ENCODE measurements at regions not wholly inside any gene's neighbourhood (a gene's known extent, or its start where the extent isn't known, plus 50 kb on each side); places are given as distances from the start of the nearest gene placed in this dataset.

DNA sequence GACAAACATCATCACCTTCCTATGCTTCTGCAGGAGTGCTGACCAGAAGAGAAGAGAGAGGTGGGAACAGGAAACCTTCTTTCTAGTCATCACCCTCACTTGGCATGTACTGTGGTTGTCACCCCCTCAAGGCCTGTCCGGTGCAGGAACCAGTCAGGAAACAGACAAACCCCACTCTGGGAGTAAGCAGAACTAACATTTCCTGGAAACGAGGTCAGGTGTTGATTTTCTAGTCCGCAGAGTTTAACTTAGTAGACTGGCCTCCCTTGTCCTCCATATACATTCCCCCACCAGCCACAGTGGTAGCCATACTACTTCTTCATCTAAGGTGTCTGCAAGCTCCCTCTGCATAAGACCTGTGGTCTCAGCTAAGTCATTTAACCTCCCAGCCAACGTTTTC, 80.7 kb upstream of the NCAM1 start:
- DNase-seq, result no peak

DNA sequence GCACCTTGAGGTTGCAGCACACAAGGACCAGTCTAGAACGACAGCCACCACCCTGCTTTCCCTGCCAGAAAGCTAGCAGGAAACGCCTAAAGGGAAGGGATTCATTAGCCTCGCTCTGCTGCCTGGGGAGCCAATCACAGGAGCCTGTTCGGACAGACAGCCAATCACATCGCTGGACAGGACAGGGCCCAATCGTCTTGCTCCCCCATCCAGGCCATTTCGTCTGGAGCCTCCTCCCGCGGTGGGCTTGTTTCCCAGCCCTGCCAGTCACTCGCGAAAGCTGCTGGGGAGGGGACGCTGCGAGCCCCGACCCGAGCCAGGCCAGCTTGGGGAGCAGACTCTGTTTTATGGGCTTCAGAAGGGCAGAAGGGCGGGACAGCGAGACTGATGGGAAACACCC, 79.8 kb upstream of the NCAM1 start:
- DNase-seq, result no peak

DNA sequence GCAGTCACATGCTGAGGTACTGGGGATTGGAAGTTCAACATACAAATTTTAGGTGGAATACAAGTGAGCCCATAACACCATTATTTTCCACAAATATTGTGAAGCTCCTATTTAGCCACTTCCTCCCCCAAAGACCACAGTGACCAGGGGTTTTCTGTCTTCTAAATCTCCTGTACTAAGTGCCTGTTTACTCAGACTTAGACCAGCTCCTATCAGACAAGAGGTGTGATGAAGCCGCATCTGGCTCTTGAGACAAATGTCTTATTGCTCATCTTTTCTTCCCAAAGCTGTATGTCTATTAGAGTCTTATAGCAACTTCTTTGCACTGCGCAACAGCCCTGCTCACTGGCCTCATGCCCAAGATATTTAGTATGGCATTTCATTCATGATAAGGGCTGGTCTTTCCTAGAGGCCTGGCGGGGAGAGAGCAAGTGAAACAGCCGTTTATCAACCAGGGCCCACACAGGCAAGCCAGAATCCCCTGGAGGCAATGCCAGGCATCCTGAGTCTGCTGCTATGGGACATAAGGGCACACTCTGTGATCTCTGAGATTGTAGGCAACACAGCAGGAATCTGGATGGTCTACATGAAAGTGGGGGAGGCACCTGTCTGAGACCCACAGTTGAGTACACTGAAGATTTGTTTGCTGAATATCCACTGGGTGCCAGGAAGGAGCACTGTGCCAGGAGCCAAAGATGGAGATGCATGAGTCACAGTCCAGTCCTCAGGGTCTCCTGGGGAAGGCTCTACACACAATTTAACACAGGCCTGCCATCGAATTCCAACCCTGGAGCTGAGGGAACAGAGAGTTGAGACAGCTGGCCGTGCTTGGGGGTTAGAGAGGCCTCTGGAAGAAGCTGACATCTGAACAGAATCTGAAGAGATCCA, 78.5 kb upstream of the NCAM1 start:
- no peak for DNase-seq

DNA sequence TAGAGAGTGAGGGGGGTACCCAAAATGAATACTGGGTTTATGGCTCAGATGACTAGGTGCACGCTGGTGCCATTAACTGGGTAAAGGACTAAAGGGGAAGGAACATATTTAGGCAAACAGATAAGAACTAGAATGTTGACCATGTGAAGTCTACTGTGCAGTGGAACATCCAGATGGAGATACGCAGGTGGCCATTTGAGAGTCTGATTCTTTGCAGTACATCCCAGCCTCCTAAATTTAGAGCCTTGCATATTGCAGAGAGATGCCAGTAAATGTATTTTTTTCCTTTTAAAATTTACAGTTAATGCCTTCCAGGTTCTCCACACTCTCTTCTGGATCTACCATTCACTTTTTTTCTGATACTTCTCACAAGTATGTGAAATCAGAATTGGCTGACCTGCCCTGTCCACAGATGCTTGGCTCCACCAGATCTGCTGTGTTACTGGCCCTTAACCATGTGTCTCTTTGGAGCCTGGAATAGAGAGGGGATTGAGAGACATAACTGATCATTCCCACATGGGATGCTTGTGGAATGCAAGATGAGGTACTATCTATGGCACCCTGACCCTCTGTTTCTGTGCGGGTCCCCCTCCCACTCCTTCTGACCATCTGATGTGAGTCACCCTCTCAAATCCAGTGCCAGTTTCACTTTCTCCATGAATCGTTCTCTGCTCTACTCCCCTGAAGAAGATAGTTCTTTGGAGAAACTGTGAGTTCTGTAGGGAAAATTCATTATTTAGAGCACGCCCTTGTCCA, 77.0 kb upstream of the NCAM1 start:
- DNase-seq, result no peak

DNA sequence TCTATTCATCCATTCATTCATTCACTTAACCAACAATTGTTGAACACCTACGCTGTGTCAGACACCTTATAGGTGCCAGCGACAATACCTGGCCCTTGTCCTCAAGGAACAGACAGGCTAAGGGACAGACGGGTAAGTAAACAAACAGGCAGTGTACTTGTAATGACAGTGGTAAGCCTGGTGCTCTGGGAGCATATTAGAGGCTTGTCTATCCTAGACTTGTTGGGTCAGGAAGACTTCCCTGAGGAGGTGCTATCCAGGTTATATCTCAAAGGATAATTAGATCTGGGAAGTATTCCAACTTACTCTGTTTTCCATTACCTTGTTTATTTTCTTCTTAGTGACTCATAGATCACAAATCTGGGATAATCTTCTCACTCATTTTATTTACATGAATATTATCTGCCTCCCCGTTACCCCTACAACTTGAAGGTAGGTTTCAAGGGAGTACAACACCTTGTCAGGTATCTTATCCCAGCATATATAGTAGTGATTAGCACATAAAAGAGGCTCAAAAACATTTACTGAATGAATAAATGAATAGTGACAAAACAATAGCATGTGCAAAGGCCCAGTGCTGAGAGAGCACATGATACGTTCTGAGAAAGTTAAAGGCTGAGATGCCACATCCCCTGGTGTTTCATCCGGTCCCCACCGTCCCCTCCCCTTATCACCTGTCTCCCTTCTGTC, 75.3 kb upstream of the NCAM1 start:
- DNase-seq, result no peak

DNA sequence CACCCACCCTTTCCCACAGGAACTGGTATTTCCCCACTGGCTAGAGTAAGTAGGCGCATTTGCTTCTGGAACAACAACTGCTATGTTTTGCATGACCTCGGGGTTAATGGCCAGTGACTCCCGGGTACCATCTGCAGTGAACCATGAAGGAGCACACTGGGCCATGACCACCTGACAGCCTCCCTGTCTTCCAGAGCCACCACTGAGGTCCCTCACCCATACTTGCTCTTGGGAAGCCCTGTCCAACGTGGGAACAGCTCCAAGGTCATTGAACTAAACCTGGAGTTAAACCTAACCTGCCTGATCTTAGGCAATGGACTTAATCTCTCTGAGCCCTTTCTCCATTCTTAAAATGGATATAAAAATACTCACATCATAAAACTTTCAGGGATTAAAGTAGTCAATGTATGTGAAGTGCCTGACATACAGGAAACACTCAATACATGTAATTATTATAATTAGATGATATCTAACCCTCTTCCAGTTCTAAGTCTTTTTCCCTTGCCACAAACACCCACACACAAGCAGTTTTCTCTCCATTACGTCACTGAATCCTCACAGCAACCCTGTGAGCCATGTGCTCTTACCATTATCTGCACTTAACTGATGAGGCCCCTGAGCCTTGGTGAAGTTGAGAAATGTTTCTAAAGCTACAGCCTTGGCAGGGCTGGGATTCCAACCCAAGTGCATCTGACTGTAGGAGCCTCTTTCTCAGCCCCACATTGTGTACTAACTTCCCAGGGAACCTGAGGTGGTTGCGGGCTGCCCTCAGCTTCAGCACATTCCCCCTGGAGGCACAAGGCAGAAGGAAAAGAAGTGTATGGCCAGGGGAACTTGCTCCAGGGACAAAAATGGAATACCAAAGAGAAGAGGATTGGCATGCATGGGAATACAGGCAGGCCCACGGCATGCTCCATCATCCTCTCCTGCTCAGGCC, 74.5 kb upstream of the NCAM1 start:
- DNase-seq, result no peak

DNA sequence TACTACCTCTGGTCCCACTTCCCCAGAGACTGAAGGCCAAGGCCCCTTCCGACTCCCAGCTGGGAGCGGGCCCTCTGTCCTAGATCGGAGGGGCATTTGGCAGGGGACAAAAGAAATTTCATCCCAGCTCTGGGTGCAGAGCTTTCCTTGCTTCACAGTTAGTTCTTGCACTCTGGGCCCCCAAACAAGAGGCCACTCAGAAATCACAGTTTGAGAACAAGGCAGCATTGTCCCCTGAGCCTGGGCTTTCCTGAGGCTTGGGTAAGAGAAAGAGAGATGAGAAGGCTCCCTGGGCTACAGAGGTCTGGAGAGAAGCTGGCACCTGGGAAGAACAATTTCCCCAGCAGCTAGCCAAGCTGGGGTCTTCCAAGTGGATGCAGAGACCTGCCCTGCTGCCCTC, 71.8 kb upstream of the NCAM1 start:
- DNase-seq, result no peak

DNA sequence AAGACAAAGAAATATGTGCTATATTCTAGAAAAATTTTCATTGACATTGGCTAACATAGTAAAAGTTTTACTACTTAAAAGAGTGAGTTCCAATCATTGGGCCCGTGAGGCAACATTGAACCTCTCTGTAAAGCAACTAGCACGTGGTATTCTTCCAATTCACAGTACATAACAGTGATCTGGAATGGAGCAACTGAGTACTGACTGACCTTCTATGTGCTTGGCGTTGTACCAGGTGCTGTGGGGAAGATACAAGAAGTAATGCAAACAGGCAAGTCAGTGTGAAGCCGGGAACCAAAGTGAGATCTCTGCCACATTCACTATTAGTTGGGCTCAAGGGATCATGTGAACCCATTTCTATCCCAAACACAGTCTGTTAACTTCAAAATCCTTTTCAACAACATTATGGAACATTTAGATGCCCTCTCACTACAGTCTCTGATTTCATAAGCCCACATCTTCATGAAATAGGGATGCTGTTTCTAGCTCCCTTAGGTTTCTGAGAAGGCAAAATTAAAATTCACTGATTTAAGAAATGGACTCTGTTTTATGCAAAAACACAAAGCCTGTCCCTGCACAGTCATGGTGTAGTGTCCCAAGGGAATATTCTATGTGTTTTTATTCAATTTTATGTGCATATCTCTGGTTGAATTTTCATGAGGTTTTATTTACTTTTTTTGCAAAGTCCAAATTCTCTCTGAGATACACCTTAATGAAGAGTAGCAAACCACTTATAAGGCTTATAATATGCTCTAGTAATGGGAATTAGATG, 61.8 kb upstream of the NCAM1 start:
- no peak for DNase-seq

DNA sequence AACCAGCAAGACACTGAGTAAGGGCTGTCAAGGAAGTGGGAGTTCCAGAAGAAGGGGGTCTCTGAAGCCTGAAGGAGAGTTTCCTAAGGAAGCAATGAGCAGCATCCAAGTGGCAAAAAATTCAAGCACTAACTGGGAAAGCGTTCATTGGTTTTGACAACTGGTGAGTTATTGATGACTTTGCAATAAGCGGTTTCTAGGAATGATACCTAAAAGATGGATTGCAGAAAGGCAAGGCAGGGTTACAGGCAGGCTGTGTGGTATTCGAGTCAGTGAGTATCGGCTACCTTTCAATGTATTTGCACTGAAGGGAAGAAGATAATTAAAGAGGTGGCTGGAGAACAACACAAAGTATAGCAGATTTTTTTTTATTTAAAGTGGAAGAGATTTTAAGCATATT, 59.3 kb upstream of the NCAM1 start:
- no peak for DNase-seq

DNA sequence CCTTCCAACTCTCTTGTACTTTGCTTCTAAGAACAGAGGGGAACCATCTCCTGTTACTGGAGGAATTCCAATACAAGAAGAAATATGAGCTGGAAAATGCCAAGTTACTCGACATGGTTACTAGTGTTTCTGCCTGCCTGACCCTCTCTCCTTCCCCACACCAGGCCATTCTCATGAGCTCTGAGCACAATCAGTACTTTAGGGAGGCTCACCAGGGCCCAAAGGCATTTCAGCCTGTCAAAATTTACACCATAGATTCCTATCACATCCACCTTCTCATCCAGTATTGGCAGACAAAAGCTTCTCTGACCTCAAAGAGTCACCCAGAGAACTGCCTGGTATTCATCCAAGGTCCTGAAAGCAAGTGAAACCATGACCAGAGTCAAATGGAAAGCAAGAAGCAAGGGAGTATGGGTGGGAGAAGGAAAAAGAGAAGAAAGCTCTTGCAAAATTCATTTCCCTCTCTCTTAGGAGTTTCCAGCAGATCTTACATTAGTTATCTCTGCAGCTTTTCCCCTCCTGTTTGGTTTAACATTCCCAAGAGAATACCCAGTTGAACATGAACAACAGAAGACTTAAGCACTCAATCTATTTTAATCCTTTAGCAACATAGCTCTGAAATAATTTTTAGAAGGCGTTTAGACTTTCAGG, 58.7 kb upstream of the NCAM1 start:
- DNase-seq, result no peak

DNA sequence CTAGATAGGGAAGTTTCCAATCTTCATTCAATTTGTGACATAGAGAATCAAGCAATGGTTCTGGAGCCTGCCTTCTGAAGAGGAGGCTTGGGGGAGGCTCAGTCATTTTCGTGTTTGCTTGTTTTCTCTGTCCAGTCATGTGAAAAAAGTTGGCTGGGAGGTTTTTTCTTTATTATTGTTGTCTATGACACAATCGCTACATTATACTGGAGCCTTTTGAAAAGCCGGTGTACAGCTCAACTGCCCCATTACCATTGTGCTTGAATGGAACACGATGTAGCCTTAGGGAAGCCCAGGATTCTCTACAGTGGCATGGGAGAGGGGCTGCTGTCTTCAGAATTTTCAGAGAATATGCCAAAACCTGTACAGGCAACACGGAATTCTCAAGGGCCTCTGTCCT, 57.9 kb upstream of the NCAM1 start:
- DNase-seq, result no peak

DNA sequence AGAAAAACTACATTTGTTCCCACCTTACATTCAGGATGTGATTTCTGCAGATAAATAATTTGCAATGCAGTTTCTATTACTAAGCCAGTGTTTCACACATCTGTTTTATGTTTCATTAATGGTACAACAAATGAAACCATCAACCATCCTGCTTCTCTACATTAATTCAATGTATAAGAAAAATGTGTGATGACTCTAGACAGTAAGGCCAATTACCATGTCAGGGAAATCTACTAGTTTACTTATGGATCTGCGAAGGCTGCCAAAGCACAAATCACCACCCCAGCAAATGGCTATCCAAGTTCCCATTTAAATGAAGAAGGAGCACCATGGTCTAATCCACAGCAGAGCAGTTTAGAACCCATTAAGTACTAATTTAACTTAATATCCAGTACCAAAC, 50.1 kb upstream of the NCAM1 start:
- DNase-seq, result no peak
